ENCODE measurements at regions not wholly inside any gene's neighbourhood (a gene's known extent, or its start where the extent isn't known, plus 50 kb on each side); places are given as distances from the start of the nearest gene placed in this dataset.

DNA sequence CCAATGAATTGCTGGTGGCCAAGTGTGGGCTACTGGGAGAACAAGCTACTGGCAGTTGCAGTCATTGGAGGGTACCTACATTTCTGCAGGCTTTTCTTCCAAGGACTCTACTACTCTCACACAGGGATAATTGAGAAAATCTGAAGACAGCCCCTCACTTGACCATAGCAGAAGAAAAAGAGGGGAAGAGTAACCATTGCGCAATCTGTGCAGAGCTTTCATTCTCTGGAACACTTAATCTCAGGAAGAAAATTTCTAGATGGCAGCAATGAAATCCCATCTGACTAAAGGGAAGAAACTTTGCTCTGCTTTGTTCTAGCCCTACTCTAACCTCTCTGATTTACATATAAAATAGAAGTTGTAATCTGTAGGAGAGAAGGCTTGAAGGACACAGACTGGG lies 1239.6 kb upstream of the SORCS1 start:
- CTCF ChIA-PET = no interaction called here
- no peaks in the 10 kb centered on the region for H3K27me3 ChIP-seq (ENCODE audit: insufficient read depth, low read length)
- no peak overlapping the region for H3K4me3 ChIP-seq (replicated peaks in 1 of 2; ENCODE audit: low read depth in 1 of 2, low read length in 2 of 2)
- DNase-seq (ENCODE audit: low read depth, low spot score) (no peak), ATAC-seq (no peak)
- H3K9ac ChIP-seq (ENCODE audit: low read length) = no peak overlapping the region
- H3K9me3 ChIP-seq (ENCODE audit: control insufficient read depth in 1 of 2, insufficient read depth in 1 of 2, low read depth in 1 of 2, low read length in 2 of 2) = peaks cover 33 to 37% of the 10 kb centered on the region in 2 experiments
- POLR2A ChIA-PET = no interaction called here
- intact Hi-C loops (cut with micrococcal nuclease) = no loop called here
- H4K20me1 ChIP-seq (ENCODE audit: insufficient read depth) = no peaks in the 10 kb centered on the region
- H3K27ac ChIP-seq (ENCODE audit: low read depth, low read length) = no peak overlapping the region
- H2AFZ ChIP-seq (ENCODE audit: low read depth, low read length, poor library complexity, severe bottlenecking) = no peak overlapping the region
- no peaks in the 10 kb centered on the region for H3K4me1 ChIP-seq (ENCODE audit: control insufficient read depth in 1 of 2, insufficient read depth in 2 of 2, low read length in 2 of 2)
- no peaks in the 10 kb centered on the region for H3K36me3 ChIP-seq (ENCODE audit: control insufficient read depth in 1 of 2, insufficient read depth in 2 of 2, low read length in 2 of 2)
- TF ChIP-seq FOSL1 (IDR thresholded peaks at IDR 0.05; ENCODE audit: low read depth) (no peak), EZH2phosphoT487 (IDR thresholded peaks at IDR 0.05; ENCODE audit: borderline replicate concordance) (no peak), ZNF274 (IDR thresholded peaks at IDR 0.05; ENCODE audit: low read depth, low read length) (no peak), ATF3 (IDR thresholded peaks at IDR 0.05) (no peak)
- TF ChIP-seq, protein P1, sequence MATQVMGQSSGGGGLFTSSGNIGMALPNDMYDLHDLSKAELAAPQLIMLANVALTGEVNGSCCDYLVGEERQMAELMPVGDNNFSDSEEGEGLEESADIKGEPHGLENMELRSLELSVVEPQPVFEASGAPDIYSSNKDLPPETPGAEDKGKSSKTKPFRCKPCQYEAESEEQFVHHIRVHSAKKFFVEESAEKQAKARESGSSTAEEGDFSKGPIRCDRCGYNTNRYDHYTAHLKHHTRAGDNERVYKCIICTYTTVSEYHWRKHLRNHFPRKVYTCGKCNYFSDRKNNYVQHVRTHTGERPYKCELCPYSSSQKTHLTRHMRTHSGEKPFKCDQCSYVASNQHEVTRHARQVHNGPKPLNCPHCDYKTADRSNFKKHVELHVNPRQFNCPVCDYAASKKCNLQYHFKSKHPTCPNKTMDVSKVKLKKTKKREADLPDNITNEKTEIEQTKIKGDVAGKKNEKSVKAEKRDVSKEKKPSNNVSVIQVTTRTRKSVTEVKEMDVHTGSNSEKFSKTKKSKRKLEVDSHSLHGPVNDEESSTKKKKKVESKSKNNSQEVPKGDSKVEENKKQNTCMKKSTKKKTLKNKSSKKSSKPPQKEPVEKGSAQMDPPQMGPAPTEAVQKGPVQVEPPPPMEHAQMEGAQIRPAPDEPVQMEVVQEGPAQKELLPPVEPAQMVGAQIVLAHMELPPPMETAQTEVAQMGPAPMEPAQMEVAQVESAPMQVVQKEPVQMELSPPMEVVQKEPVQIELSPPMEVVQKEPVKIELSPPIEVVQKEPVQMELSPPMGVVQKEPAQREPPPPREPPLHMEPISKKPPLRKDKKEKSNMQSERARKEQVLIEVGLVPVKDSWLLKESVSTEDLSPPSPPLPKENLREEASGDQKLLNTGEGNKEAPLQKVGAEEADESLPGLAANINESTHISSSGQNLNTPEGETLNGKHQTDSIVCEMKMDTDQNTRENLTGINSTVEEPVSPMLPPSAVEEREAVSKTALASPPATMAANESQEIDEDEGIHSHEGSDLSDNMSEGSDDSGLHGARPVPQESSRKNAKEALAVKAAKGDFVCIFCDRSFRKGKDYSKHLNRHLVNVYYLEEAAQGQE (IDR thresholded peaks at IDR 0.05; ENCODE audit: low read depth) = no peak
- H3K4me2 ChIP-seq (ENCODE audit: low read length) = no peak overlapping the region
- RAD21 ChIA-PET (ENCODE audit: low non-redundant PET in 1 of 2, low total read pairs in 2 of 2, uncharacterized antibody in 2 of 2, unreplicated experiment in 2 of 2) = no interaction called here
- BruUV-seq (replicated peaks) = no TSS peak
- H3K9me2 ChIP-seq (ENCODE audit: insufficient read depth) = no peaks in the 10 kb centered on the region
- no peaks in the 10 kb centered on the region for H3K79me2 ChIP-seq (ENCODE audit: insufficient read depth, low read length)

GRCh38 chr10:108399465-108399864 lies 1235.0 kb upstream of the SORCS1 start:
- DNase-seq (ENCODE audit: low read depth, low spot score) = no peak
- ChIA-PET CTCF (no interaction called here), POLR2A (no interaction called here), RAD21 (ENCODE audit: low non-redundant PET in 1 of 2, low total read pairs in 2 of 2, uncharacterized antibody in 2 of 2, unreplicated experiment in 2 of 2) (no interaction called here)
- Histone ChIP-seq H3K4me2 (ENCODE audit: low read length) (no peak overlapping the region), H3K27ac (ENCODE audit: low read depth, low read length) (no peak overlapping the region), H3K27me3 (ENCODE audit: insufficient read depth, low read length) (no peaks in the 10 kb centered on the region), H3K9me3 (ENCODE audit: control insufficient read depth in 1 of 2, insufficient read depth in 1 of 2, low read depth in 1 of 2, low read length in 2 of 2) (peaks cover 29 to 33% of the 10 kb centered on the region in 2 experiments), H3K9me2 (ENCODE audit: insufficient read depth) (no peaks in the 10 kb centered on the region), H4K20me1 (ENCODE audit: insufficient read depth) (no peaks in the 10 kb centered on the region), H2AFZ (ENCODE audit: low read depth, low read length, poor library complexity, severe bottlenecking) (no peak overlapping the region), H3K79me2 (ENCODE audit: insufficient read depth, low read length) (no peaks in the 10 kb centered on the region), H3K4me1 (ENCODE audit: control insufficient read depth in 1 of 2, insufficient read depth in 2 of 2, low read length in 2 of 2) (no peaks in the 10 kb centered on the region), H3K9ac (ENCODE audit: low read length) (no peak overlapping the region), H3K36me3 (ENCODE audit: control insufficient read depth in 1 of 2, insufficient read depth in 2 of 2, low read length in 2 of 2) (no peaks in the 10 kb centered on the region), H3K4me3 (replicated peaks in 1 of 2; ENCODE audit: low read depth in 1 of 2, low read length in 2 of 2) (no peak overlapping the region)
- TF ChIP-seq POLR2AphosphoS5 (IDR thresholded peaks at IDR 0.05; ENCODE audit: low read depth, low read length) = no peak
- TF ChIP-seq CBX3 (IDR thresholded peaks at IDR 0.05; ENCODE audit: low read depth) = no peak
- TF ChIP-seq ZNF274 (IDR thresholded peaks at IDR 0.05; ENCODE audit: low read depth, low read length) = no peak
- TF ChIP-seq ATF3 (IDR thresholded peaks at IDR 0.05) = no peak
- TF ChIP-seq EZH2 (IDR thresholded peaks at IDR 0.05) = no peak
- no peak for TF ChIP-seq ZFX (IDR thresholded peaks at IDR 0.05)
- BruUV-seq (replicated peaks) = no TSS peak
- no peak for ATAC-seq
- intact Hi-C loops (cut with micrococcal nuclease) = no loop called here

Data from HCT116 (cell line).